K562 (cell line): ENCODE measurements at regions not wholly inside any gene's neighbourhood (a gene's known extent, or its start where the extent isn't known, plus 50 kb on each side); places are given as distances from the start of the nearest gene placed in this dataset.

Experiments used
- ATAC-seq: fragments of 200-7000 bp; cut with Tn5 transposase; 3 replicates; pipeline ENCODE4 v1.9.1; 2020; ENCODE audit warnings: moderate library complexity
- BruUV-seq: library from RNA; stranded (reverse); fragments of 400-500 nt; replicated peaks from 2 replicates; lab custom pipeline; 2021; lab: Mats Ljungman, UMichigan
- CTCF ChIA-PET: fragments of 300-600 bp; formaldehyde crosslinking; extraction: SDS; loops from one replicate; lab custom pipeline; 2021; ENCODE audit warnings: low intra/inter-chr PET ratio; lab: Yijun Ruan, JAX
- POLR2A ChIA-PET: fragments of 300-600, 350-650 bp; sonication (Branson Sonifier 250); formaldehyde crosslinking; extraction: SDS; loops from one replicate; lab custom pipeline; 2021; ENCODE audit warnings: antibody characterized with exemption, inconsistent platforms; lab: Yijun Ruan, JAX
- DNase-seq, 4 experiments: peaks; one replicate each; pipeline versions ENCODE4 v3.0.0 to v3.0.0-alpha.2; 2011 to 2018; ENCODE audit warnings: low spot score in 3 of 4, mixed read lengths in 3 of 4; ENCODE audit errors: extremely low read depth in 1 of 4
- FAIRE-seq: peaks from 2 replicates; lab custom pipeline; 2011; peaks lifted over from hg19 to GRCh38; lab: Jason Lieb, UNC
- H2AFZ ChIP-seq: 2 replicates; pipeline ENCODE4 v1.6.0; 2011; ENCODE audit warnings: low read depth, low read length, control low read depth, inconsistent platforms
- H3K27ac ChIP-seq: fragments of 200-600 bp; 3 replicates; pipeline ENCODE4 v1.8.0; 2011; ENCODE audit warnings: low read depth, mild to moderate bottlenecking, control low read depth, inconsistent platforms, low read length, moderate library complexity, mixed read lengths; ENCODE audit errors: extremely low read depth
- H3K27me3 ChIP-seq, 2 experiments: fragments of 300-600 bp in 1 of 2; 2 replicates in 1 of 2; 3 replicates in 1 of 2; pipeline versions ENCODE4 v1.6.0 to v1.8.0; 2011; ENCODE audit warnings: inconsistent platforms in 2 of 2, low read length in 2 of 2, mild to moderate bottlenecking in 1 of 2, mixed read lengths in 1 of 2, moderate library complexity in 1 of 2; ENCODE audit not compliant: control insufficient read depth in 2 of 2, insufficient read depth in 2 of 2
- H3K36me3 ChIP-seq: fragments of 300-600 bp; 3 replicates; pipeline ENCODE4 v1.8.0; 2011; ENCODE audit warnings: mild to moderate bottlenecking, low read length, inconsistent platforms; ENCODE audit not compliant: control insufficient read depth, insufficient read depth
- H3K4me1 ChIP-seq, 2 experiments: fragments of 200-600 bp in 1 of 2; replicated peaks in 1 of 2; 2 replicates in 1 of 2; 3 replicates in 1 of 2; pipeline versions ENCODE4 v1.5.1 to v1.8.0; 2011; ENCODE audit warnings: inconsistent platforms in 2 of 2, low read length in 2 of 2, mild to moderate bottlenecking in 1 of 2, mixed read lengths in 1 of 2, moderate library complexity in 1 of 2; ENCODE audit not compliant: control insufficient read depth in 2 of 2, insufficient read depth in 2 of 2
- H3K4me2 ChIP-seq: 2 replicates; pipeline ENCODE4 v1.6.1; 2011; ENCODE audit warnings: low read length, control low read depth, inconsistent platforms, mixed read lengths; ENCODE audit not compliant: insufficient read depth
- H3K4me3 ChIP-seq: fragments of 200-600 bp; sonication (generic), shearing (Covaris generic); 2 replicates; pipeline ENCODE4 v1.5.1; 2016; ENCODE audit warnings: control low read depth, inconsistent platforms
- H3K79me2 ChIP-seq: fragments of 200-600 bp; 3 replicates; pipeline ENCODE4 v1.8.0; 2011; ENCODE audit warnings: low read length, inconsistent platforms; ENCODE audit not compliant: control insufficient read depth, insufficient read depth
- H3K9ac ChIP-seq, 2 experiments: 2 replicates each; pipeline versions ENCODE4 v1.6.0 to v1.6.1; 2011; ENCODE audit warnings: low read depth in 2 of 2, low read length in 2 of 2, control low read depth in 1 of 2, inconsistent platforms in 1 of 2, mild to moderate bottlenecking in 1 of 2, mixed read lengths in 1 of 2; ENCODE audit not compliant: insufficient read depth in 1 of 2
- H3K9me1 ChIP-seq: one replicate; pipeline ENCODE4 v1.6.0; 2011; ENCODE audit warnings: inconsistent platforms, mild to moderate bottlenecking, low read length, moderate library complexity; ENCODE audit not compliant: control insufficient read depth, insufficient read depth
- H3K9me3 ChIP-seq: replicated peaks from 2 replicates; pipeline ENCODE4 v1.5.1; 2011; ENCODE audit warnings: low read depth, low read length, inconsistent platforms; ENCODE audit not compliant: control insufficient read depth, insufficient read depth
- H4K20me1 ChIP-seq: replicated peaks from 2 replicates; pipeline ENCODE4 v1.6.1; 2011; ENCODE audit warnings: low read length, inconsistent platforms, mixed read lengths; ENCODE audit not compliant: control insufficient read depth, insufficient read depth
- CEBPZ ChIP-seq: fragments of 150-350 bp; IDR thresholded peaks from 2 replicates; pipeline ENCODE4 v1.6.1; 2014; ENCODE audit warnings: low read depth, mild to moderate bottlenecking, low read length, borderline replicate concordance
- HMBOX1 ChIP-seq: sonication (generic); IDR thresholded peaks from 2 replicates; pipeline ENCODE4 v1.6.1; 2016
- HNRNPK ChIP-seq: fragments of 200-400 bp; formaldehyde crosslinking; IDR thresholded peaks from one replicate; pipeline ENCODE4 v1.6.1; 2018; ENCODE audit warnings: mild to moderate bottlenecking, low read depth, low read length; ENCODE audit not compliant: poor library complexity, severe bottlenecking
- SUPT5H ChIP-seq: fragments of 450-650 bp; IDR thresholded peaks from 2 replicates; pipeline ENCODE4 v1.6.1; 2016
- THRA ChIP-seq: fragments of 450-650 bp; IDR thresholded peaks from 2 replicates; pipeline ENCODE4 v1.6.1; 2017; ENCODE audit warnings: mild to moderate bottlenecking, moderate library complexity
- ZNF23 ChIP-seq: fragments of 250-450 bp; sonication (Bioruptor Pico); IDR thresholded peaks from 2 replicates; pipeline ENCODE4 v1.4.0; 2020; ENCODE audit warnings: mild to moderate bottlenecking
- WGBS: fragments of 100-300 bp; shearing (Covaris generic); methylation state at CpG from one replicate; pipeline ENCODE4 v1.1.6; 2016; ENCODE audit warnings: low coverage, mixed read lengths; ENCODE audit not compliant: insufficient coverage; ENCODE audit errors: missing lambda C conversion rate; 5-methylcytosine and 5-hydroxymethylcytosine counted together
- in situ Hi-C: fragments of 300-500 bp; cut with MboI; formaldehyde crosslinking; loops from 4 replicates; pipeline ENCODE4 v1.15.0; 2018; ENCODE audit warnings: inconsistent platforms, mixed read lengths
- intact Hi-C: fragments of 100-400 bp; cut with micrococcal nuclease; formaldehyde crosslinking; loops from 2 replicates; pipeline ENCODE4 v1.14.2; 2022

GRCh38 chr9:89825669-89826068 lies 220.9 kb downstream of the GADD45G start:
- Histone ChIP-seq H3K9ac (no peak overlapping the region), H3K79me2 (no peaks in the 10 kb centered on the region), H4K20me1 (no peaks in the 10 kb centered on the region), H3K4me2 (no peak overlapping the region), H2AFZ (no peak overlapping the region), H3K27me3 (no peaks in the 10 kb centered on the region; a peak in 2 of 5 replicates), H3K36me3 (no peaks in the 10 kb centered on the region), H3K4me1 (no peaks in the 10 kb centered on the region), H3K9me1 (no peaks in the 10 kb centered on the region), H3K4me3 (no peak overlapping the region), H3K27ac (no peak overlapping the region), H3K9me3 (no peaks in the 10 kb centered on the region)
- TF ChIP-seq HMBOX1 (no peak), HNRNPK (no peak), CEBPZ (no peak), THRA (no peak), SUPT5H (no peak), ZNF23 (no peak)
- WGBS, result 0% methylated on average over 4 of the region's 4 CpGs
- intact Hi-C loops (no loop called here), in situ Hi-C loops (no loop called here)
- no peak for FAIRE-seq
- POLR2A ChIA-PET, result no interaction called here
- no TSS peak for BruUV-seq
- ATAC-seq, result no peak
- CTCF ChIA-PET, result no interaction called here
- no peak for DNase-seq
